ENCODE measurements at regions not wholly inside any gene's neighbourhood (a gene's known extent, or its start where the extent isn't known, plus 50 kb on each side); places are given as distances from the start of the nearest gene placed in this dataset.

- in situ Hi-C loops (cut with MboI; ENCODE audit: low sequenced_read_pairs), result loop anchor here (25.0 kb wide), 1 partner anchor 423 kb away; no protein-coding TSS in a partner anchor
Observed at GRCh38 chr7:155360495-155361345, 63.0 kb downstream of the INSIG1 start.

GRCh38 chr7:155361346-155361680 is 63.6 kb downstream of the INSIG1 start:
- in situ Hi-C loops (cut with MboI; ENCODE audit: low sequenced_read_pairs), result loop anchor here (25.0 kb wide), 1 partner anchor 424 kb away; no protein-coding TSS in a partner anchor

- in situ Hi-C loops (cut with MboI; ENCODE audit: low sequenced_read_pairs), result loop anchor here (25.0 kb wide), 1 partner anchor 425 kb away; no protein-coding TSS in a partner anchor
Observed at GRCh38 chr7:155361947-155362346, 64.3 kb downstream of the INSIG1 start.

- in situ Hi-C loops (cut with MboI; ENCODE audit: low sequenced_read_pairs), result loop anchor here (25.0 kb wide), 1 partner anchor 425 kb away; no protein-coding TSS in a partner anchor
Observed at GRCh38 chr7:155362380-155363145, 64.9 kb downstream of the INSIG1 start.

GRCh38 chr7:155363146-155363539 is 65.5 kb downstream of the INSIG1 start:
- in situ Hi-C loops (cut with MboI; ENCODE audit: low sequenced_read_pairs), result loop anchor here (25.0 kb wide), 1 partner anchor 426 kb away; no protein-coding TSS in a partner anchor

- in situ Hi-C loops (cut with MboI; ENCODE audit: low sequenced_read_pairs), result loop anchor here (25.0 kb wide), 1 partner anchor 427 kb away; no protein-coding TSS in a partner anchor
Observed at GRCh38 chr7:155363852-155364600, 66.3 kb downstream of the INSIG1 start.

GRCh38 chr7:155365146-155365874 is 67.6 kb downstream of the INSIG1 start:
- in situ Hi-C loops (cut with MboI; ENCODE audit: low sequenced_read_pairs), result loop anchor here (25.0 kb wide), 1 partner anchor 428 kb away; no protein-coding TSS in a partner anchor

GRCh38 chr7:155368894-155369600 is 71.4 kb downstream of the INSIG1 start:
- in situ Hi-C loops (cut with MboI; ENCODE audit: low sequenced_read_pairs), result loop anchor here (25.0 kb wide), 1 partner anchor 432 kb away; no protein-coding TSS in a partner anchor

GRCh38 chr7:155369766-155370165 is 72.1 kb downstream of the INSIG1 start:
- in situ Hi-C loops (cut with MboI; ENCODE audit: low sequenced_read_pairs), result loop anchor here (25.0 kb wide), 1 partner anchor 432 kb away; no protein-coding TSS in a partner anchor

- in situ Hi-C loops (cut with MboI; ENCODE audit: low sequenced_read_pairs), result loop anchor here (25.0 kb wide), 1 partner anchor 434 kb away; no protein-coding TSS in a partner anchor
Observed at GRCh38 chr7:155371331-155371883, 73.7 kb downstream of the INSIG1 start.

- in situ Hi-C loops (cut with MboI; ENCODE audit: low sequenced_read_pairs), result loop anchor here (25.0 kb wide), 1 partner anchor 435 kb away; no protein-coding TSS in a partner anchor
Observed at GRCh38 chr7:155371884-155372781, 74.5 kb downstream of the INSIG1 start.

- in situ Hi-C loops (cut with MboI; ENCODE audit: low sequenced_read_pairs), result loop anchor here (25.0 kb wide), 1 partner anchor 436 kb away; no protein-coding TSS in a partner anchor
Observed at GRCh38 chr7:155372782-155373358, 75.2 kb downstream of the INSIG1 start.

- in situ Hi-C loops (cut with MboI; ENCODE audit: low sequenced_read_pairs), result loop anchor here (25.0 kb wide), 1 partner anchor 436 kb away; no protein-coding TSS in a partner anchor
Observed at GRCh38 chr7:155373359-155374273, 75.9 kb downstream of the INSIG1 start.

- in situ Hi-C loops (cut with MboI; ENCODE audit: low sequenced_read_pairs), result loop anchor here (25.0 kb wide), 2 partner anchors 388 to 437 kb away; no protein-coding TSS in a partner anchor
Observed at GRCh38 chr7:155374276-155375252, 76.9 kb downstream of the INSIG1 start.

All from HL-60/S4 (cell line).